8988T (cell line): ENCODE measurements at regions not wholly inside any gene's neighbourhood (a gene's known extent, or its start where the extent isn't known, plus 50 kb on each side); places are given as distances from the start of the nearest gene placed in this dataset.
"Not testable (repeated sequence)": the region's sequence is repeated elsewhere in the genome, so short reads cannot be mapped to it uniquely, and the experiment has no call there.

Source experiments
- DNase-seq: peaks from one replicate; pipeline ENCODE4 v3.0.0; 2011

- no peak for DNase-seq
These were observed 155.9 kb downstream of the SHOX start for GRCh38 chrX:786441-786881.

GRCh38 chrX:784829-785228 lies 154.2 kb downstream of the SHOX start:
- no peak for DNase-seq

- DNase-seq: no peak
These were observed 150.9 kb downstream of the SHOX start for GRCh38 chrX:781224-782204.

- no peak for DNase-seq
These were observed 146.1 kb downstream of the SHOX start for GRCh38 chrX:776529-777230.

- no peak for DNase-seq
These were observed 145.5 kb downstream of the SHOX start for GRCh38 chrX:776061-776460.

GRCh38 chrX:774536-774935 lies 143.9 kb downstream of the SHOX start:
- no peak for DNase-seq

- no peak for DNase-seq
These were observed 142.9 kb downstream of the SHOX start for GRCh38 chrX:773292-774025.

GRCh38 chrX:771536-771935 lies 140.9 kb downstream of the SHOX start:
- DNase-seq: no peak

- DNase-seq: no peak
These were observed 139.2 kb downstream of the SHOX start for GRCh38 chrX:769796-770195.

- no peak for DNase-seq
These were observed 138.0 kb downstream of the SHOX start for GRCh38 chrX:768596-768995.

- no peak for DNase-seq
These were observed 128.3 kb downstream of the SHOX start for GRCh38 chrX:758917-759316.

- DNase-seq: no peak
These were observed 120.2 kb downstream of the SHOX start for GRCh38 chrX:750812-751211.

- no peak for DNase-seq
These were observed 119.7 kb downstream of the SHOX start for GRCh38 chrX:750263-750662.

- no peak for DNase-seq
These were observed 116.6 kb downstream of the SHOX start for GRCh38 chrX:747176-747575.

- no peak for DNase-seq
These were observed 109.0 kb downstream of the SHOX start for GRCh38 chrX:739611-740010.

GRCh38 chrX:737021-737420 lies 106.4 kb downstream of the SHOX start:
- DNase-seq: not testable (repeated sequence)

- DNase-seq: no peak
These were observed 103.8 kb downstream of the SHOX start for GRCh38 chrX:734362-734761.

GRCh38 chrX:733961-734360 lies 103.4 kb downstream of the SHOX start:
- no peak for DNase-seq

- DNase-seq: no peak
These were observed 99.2 kb downstream of the SHOX start for GRCh38 chrX:729583-730409.

- not testable (repeated sequence) for DNase-seq
These were observed 98.5 kb downstream of the SHOX start for GRCh38 chrX:729101-729500.

- DNase-seq: not testable (repeated sequence)
These were observed 98.0 kb downstream of the SHOX start for GRCh38 chrX:728639-729038.
